NB4 (cell line): ENCODE measurements at regions not wholly inside any gene's neighbourhood (a gene's known extent, or its start where the extent isn't known, plus 50 kb on each side); places are given as distances from the start of the nearest gene placed in this dataset.

ENCODE experiments used
- DNase-seq: peaks from one replicate; pipeline ENCODE4 v3.0.0; 2010; ENCODE audit warnings: low read depth
- H3K4me3 ChIP-seq: one replicate; pipeline ENCODE4 v1.5.1; 2011; ENCODE audit warnings: mild to moderate bottlenecking, low read depth, low read length, moderate library complexity
- CTCF ChIP-seq: IDR thresholded peaks from one replicate; pipeline ENCODE4 v1.5.1; 2012; ENCODE audit warnings: low read depth, low read length
- MAX ChIP-seq: IDR thresholded peaks from 2 replicates; pipeline ENCODE4 v1.6.1; 2011; ENCODE audit warnings: low read depth, low read length
- MYC ChIP-seq: IDR thresholded peaks from 2 replicates; pipeline ENCODE4 v1.6.1; 2011; ENCODE audit warnings: low read depth, low read length
- POLR2A ChIP-seq: IDR thresholded peaks from 2 replicates; pipeline ENCODE4 v1.6.1; 2011; ENCODE audit warnings: mild to moderate bottlenecking; ENCODE audit not compliant: insufficient read length; ENCODE audit errors: extremely low read depth

GRCh38 chr7:344608-344994 lies 54.6 kb downstream of the FOXL3 start:
- no peak for DNase-seq
- TF ChIP-seq MYC (no peak), CTCF (no peak), MAX (no peak), POLR2A (no peak)
- H3K4me3 ChIP-seq = no peak overlapping the region

GRCh38 chr7:346116-346898 lies 56.3 kb downstream of the FOXL3 start:
- TF ChIP-seq MAX = no peak
- TF ChIP-seq MYC = no peak
- TF ChIP-seq CTCF = no peak
- no peak for TF ChIP-seq POLR2A
- no peak for DNase-seq
- H3K4me3 ChIP-seq = no peak overlapping the region

- no peak for DNase-seq
- TF ChIP-seq MAX (no peak), POLR2A (no peak), MYC (no peak), CTCF (no peak)
- no peak overlapping the region for H3K4me3 ChIP-seq
Observed at GRCh38 chr7:347001-347590, 57.1 kb downstream of the FOXL3 start.

- H3K4me3 ChIP-seq = no peak overlapping the region
- TF ChIP-seq MYC (no peak), CTCF (no peak), POLR2A (no peak), MAX (no peak)
- DNase-seq = no peak
Observed at GRCh38 chr7:347644-348479, 57.9 kb downstream of the FOXL3 start.

- H3K4me3 ChIP-seq = no peak overlapping the region
- no peak for DNase-seq
- no peak for TF ChIP-seq MAX
- no peak for TF ChIP-seq POLR2A
- TF ChIP-seq MYC = no peak
- TF ChIP-seq CTCF = no peak
Observed at GRCh38 chr7:348480-348844, 58.5 kb downstream of the FOXL3 start.
